Naive thymus-derived CD8-positive, alpha-beta T cell (primary cell): ENCODE measurements at regions not wholly inside any gene's neighbourhood (a gene's known extent, or its start where the extent isn't known, plus 50 kb on each side); places are given as distances from the start of the nearest gene placed in this dataset.

Source experiments
- ATAC-seq, 2 donors: fragments of 150-1000 bp; cut with Tn5 transposase in 1 of 2; sonication (Bioruptor Pico), chemical (Tn5 transposase) in 1 of 2; 1 replicate in 1 of 2; 2 replicates in 1 of 2; pipeline ENCODE4 v1.10.0; 2021; ENCODE audit warnings: mild to moderate bottlenecking in 2 of 2, moderate library complexity in 2 of 2
- POLR2A ChIA-PET: fragments of 350-600 bp; sonication (Branson Sonifier 250); formaldehyde crosslinking; loops from one replicate; lab custom pipeline; 2021; ENCODE audit warnings: antibody characterized with exemption; lab: Charles Lee
- DNase-seq, 10 donors: peaks; one replicate each; pipeline versions ENCODE4 v3.0.0 to v3.0.0-alpha.2; 2020 to 2022
- H3K27ac Mint-ChIP-seq, 10 donors: one replicate each; pipeline ENCODE4 v1.8.0; 2020 to 2022; ENCODE audit warnings: mild to moderate bottlenecking in 10 of 10, mixed read lengths in 10 of 10, moderate library complexity in 4 of 10, inconsistent platforms in 1 of 10
- H3K27me3 Mint-ChIP-seq, 5 donors: one replicate each; pipeline ENCODE4 v1.8.0; 2021 to 2022; ENCODE audit warnings: mixed read lengths in 5 of 5
- H3K36me3 Mint-ChIP-seq, 3 donors: one replicate each; pipeline ENCODE4 v1.8.0; 2020 to 2022; ENCODE audit warnings: mixed read lengths in 3 of 3, mild to moderate bottlenecking in 2 of 3, inconsistent platforms in 1 of 3
- H3K4me1 Mint-ChIP-seq, 4 donors: one replicate each; pipeline ENCODE4 v1.8.0; 2021 to 2022; ENCODE audit warnings: mixed read lengths in 4 of 4
- H3K4me3 Mint-ChIP-seq, 10 donors: one replicate each; pipeline ENCODE4 v1.8.0; 2020 to 2022; ENCODE audit warnings: mild to moderate bottlenecking in 10 of 10, mixed read lengths in 10 of 10, moderate library complexity in 6 of 10, inconsistent platforms in 1 of 10
- H3K9me3 Mint-ChIP-seq, 9 donors: one replicate each; pipeline ENCODE4 v1.8.0; 2020 to 2022; ENCODE audit warnings: mixed read lengths in 9 of 9, mild to moderate bottlenecking in 3 of 9, inconsistent platforms in 1 of 9, moderate library complexity in 1 of 9

- no peaks in the 10 kb centered on the region for H3K36me3 Mint-ChIP-seq
- DNase-seq (no peak), ATAC-seq (no peak)
- H3K27ac Mint-ChIP-seq: no peak overlapping the region
- H3K4me3 Mint-ChIP-seq: no peak overlapping the region
- POLR2A ChIA-PET: no interaction called here
- peaks cover 0 to 27% (median 3%) of the 10 kb centered on the region in 5 donors for H3K27me3 Mint-ChIP-seq
- no peaks in the 10 kb centered on the region for H3K4me1 Mint-ChIP-seq
- H3K9me3 Mint-ChIP-seq: peaks cover 0 to 5% (median 0%) of the 10 kb centered on the region in 9 donors
Measured at GRCh38 chr17:55873017-55873758, 122.3 kb downstream of the PCTP start.

GRCh38 chr17:55883149-55883548 lies 132.3 kb downstream of the PCTP start:
- ATAC-seq (no peak), DNase-seq (no peak)
- no peak overlapping the region for H3K27ac Mint-ChIP-seq
- peaks cover 0 to 11% (median 4%) of the 10 kb centered on the region in 5 donors for H3K27me3 Mint-ChIP-seq
- H3K4me3 Mint-ChIP-seq: no peak overlapping the region
- no peaks in the 10 kb centered on the region for H3K36me3 Mint-ChIP-seq
- peaks cover 0 to 2% (median 0%) of the 10 kb centered on the region in 9 donors for H3K9me3 Mint-ChIP-seq
- POLR2A ChIA-PET: no interaction called here
- no peaks in the 10 kb centered on the region for H3K4me1 Mint-ChIP-seq

GRCh38 chr17:55887531-55887930 lies 136.7 kb downstream of the PCTP start:
- peaks cover 0 to 19% (median 0%) of the 10 kb centered on the region in 9 donors for H3K9me3 Mint-ChIP-seq
- DNase-seq: no peak
- ATAC-seq: no peak
- no peaks in the 10 kb centered on the region for H3K4me1 Mint-ChIP-seq
- POLR2A ChIA-PET: no interaction called here
- H3K4me3 Mint-ChIP-seq: no peak overlapping the region
- H3K27me3 Mint-ChIP-seq: peaks cover 3 to 22% (median 5%) of the 10 kb centered on the region in 5 donors
- no peak overlapping the region for H3K27ac Mint-ChIP-seq
- H3K36me3 Mint-ChIP-seq: no peaks in the 10 kb centered on the region

- POLR2A ChIA-PET: no interaction called here
- Mint-ChIP-seq H3K9me3 (peaks cover 0 to 19% (median 0%) of the 10 kb centered on the region in 9 donors), H3K4me3 (no peak overlapping the region), H3K4me1 (no peaks in the 10 kb centered on the region), H3K27me3 (peaks cover 3 to 22% (median 8%) of the 10 kb centered on the region in 5 donors), H3K27ac (no peak overlapping the region), H3K36me3 (no peaks in the 10 kb centered on the region)
- ATAC-seq: no peak
- no peak for DNase-seq
Measured at GRCh38 chr17:55889271-55889670, 138.4 kb downstream of the PCTP start.

- Mint-ChIP-seq H3K27me3 (peaks cover under 1 to 13% (median 7%) of the 10 kb centered on the region in 5 donors), H3K27ac (peak overlapping the region in 2 of 10 donors; percentile 5 to 25)
- peak; percentile 77 to 83 for ATAC-seq
Measured at GRCh38 chr17:55895112-55895759, 144.4 kb downstream of the PCTP start.

GRCh38 chr17:55897301-55897700 lies 146.4 kb downstream of the PCTP start:
- H3K4me3 Mint-ChIP-seq: no peak overlapping the region

More at GRCh38 chr17:55895112-55895759, 144.4 kb downstream of the PCTP start:
- peaks cover 0 to 12% (median 0%) of the 10 kb centered on the region in 9 donors for H3K9me3 Mint-ChIP-seq
- peak in 4 of 10 donors; percentile 6 to 58 (median 23) for DNase-seq
- peak overlapping the region in 1 of 10 donors; percentile 30 for H3K4me3 Mint-ChIP-seq
- POLR2A ChIA-PET: no interaction called here
- no peaks in the 10 kb centered on the region for H3K36me3 Mint-ChIP-seq
- H3K4me1 Mint-ChIP-seq: peaks cover 2 to 8% (median 7%) of the 10 kb centered on the region in 4 donors

GRCh38 chr17:55898195-55898594 lies 147.3 kb downstream of the PCTP start:
- Mint-ChIP-seq H3K4me3 (no peak overlapping the region), H3K36me3 (no peaks in the 10 kb centered on the region), H3K27me3 (peaks cover 0 to 3% (median 0%) of the 10 kb centered on the region in 5 donors), H3K27ac (no peak overlapping the region), H3K4me1 (peaks cover 2 to 8% (median 7%) of the 10 kb centered on the region in 4 donors), H3K9me3 (peaks cover 0 to 4% (median 0%) of the 10 kb centered on the region in 9 donors)
- DNase-seq (no peak), ATAC-seq (no peak)
- POLR2A ChIA-PET: no interaction called here

More at GRCh38 chr17:55897301-55897700, 146.4 kb downstream of the PCTP start:
- no peak overlapping the region for H3K27ac Mint-ChIP-seq
- DNase-seq (no peak), ATAC-seq (no peak)
- POLR2A ChIA-PET: no interaction called here
- peaks cover 2 to 8% (median 7%) of the 10 kb centered on the region in 4 donors for H3K4me1 Mint-ChIP-seq
- H3K27me3 Mint-ChIP-seq: peaks cover 0 to 7% (median 0%) of the 10 kb centered on the region in 5 donors
- peaks cover 0 to 4% (median 0%) of the 10 kb centered on the region in 9 donors for H3K9me3 Mint-ChIP-seq
- H3K36me3 Mint-ChIP-seq: no peaks in the 10 kb centered on the region

GRCh38 chr17:55900188-55900587 lies 149.3 kb downstream of the PCTP start:
- H3K27ac Mint-ChIP-seq: no peak overlapping the region

GRCh38 chr17:55903028-55903690 lies 152.3 kb downstream of the PCTP start:
- Mint-ChIP-seq H3K4me1 (no peaks in the 10 kb centered on the region), H3K27ac (no peak overlapping the region), H3K4me3 (no peak overlapping the region), H3K9me3 (peaks cover 0 to 4% (median 0%) of the 10 kb centered on the region in 9 donors), H3K36me3 (no peaks in the 10 kb centered on the region), H3K27me3 (peaks cover 0 to 2% (median 0%) of the 10 kb centered on the region in 5 donors)
- DNase-seq (no peak), ATAC-seq (no peak)
- POLR2A ChIA-PET: no interaction called here

More at GRCh38 chr17:55900188-55900587, 149.3 kb downstream of the PCTP start:
- DNase-seq (no peak), ATAC-seq (no peak)
- POLR2A ChIA-PET: no interaction called here
- Mint-ChIP-seq H3K9me3 (peaks cover 0 to 4% (median 0%) of the 10 kb centered on the region in 9 donors), H3K4me3 (no peak overlapping the region), H3K27me3 (peaks cover 0 to 3% (median 0%) of the 10 kb centered on the region in 5 donors), H3K4me1 (peaks cover 2 to 6% (median 4%) of the 10 kb centered on the region in 4 donors), H3K36me3 (no peaks in the 10 kb centered on the region)

- ATAC-seq (no peak), DNase-seq (no peak)
- Mint-ChIP-seq H3K4me3 (no peak overlapping the region), H3K4me1 (peaks cover 0 to 5% (median 2%) of the 10 kb centered on the region in 4 donors), H3K9me3 (peaks cover 0 to 10% (median 0%) of the 10 kb centered on the region in 9 donors), H3K27ac (no peak overlapping the region), H3K36me3 (no peaks in the 10 kb centered on the region), H3K27me3 (peaks cover 2 to 15% (median 4%) of the 10 kb centered on the region in 5 donors)
- POLR2A ChIA-PET: no interaction called here
Measured at GRCh38 chr17:55909776-55910175, 158.9 kb downstream of the PCTP start.

GRCh38 chr17:55911186-55911585 lies 160.3 kb downstream of the PCTP start:
- DNase-seq (no peak), ATAC-seq (no peak)
- H3K27ac Mint-ChIP-seq: no peak overlapping the region
- H3K27me3 Mint-ChIP-seq: peaks cover 2 to 15% (median 4%) of the 10 kb centered on the region in 5 donors
- peaks cover 0 to 5% (median 2%) of the 10 kb centered on the region in 4 donors for H3K4me1 Mint-ChIP-seq
- no peaks in the 10 kb centered on the region for H3K36me3 Mint-ChIP-seq
- no peak overlapping the region for H3K4me3 Mint-ChIP-seq
- H3K9me3 Mint-ChIP-seq: peaks cover 0 to 10% (median 0%) of the 10 kb centered on the region in 9 donors
- POLR2A ChIA-PET: no interaction called here

- ATAC-seq: no peak
- H3K36me3 Mint-ChIP-seq: peaks cover 0 to 9% (median 7%) of the 10 kb centered on the region in 3 donors
- peaks cover 12 to 20% (median 15%) of the 10 kb centered on the region in 4 donors for H3K4me1 Mint-ChIP-seq
- no peak for DNase-seq
- POLR2A ChIA-PET: interaction anchor here (0.7 kb wide), 1 partner anchor 20 kb away, joined by 3 read pairs; no protein-coding TSS in a partner anchor
- no peaks in the 10 kb centered on the region for H3K27me3 Mint-ChIP-seq
- peak overlapping the region in 9 of 10 donors; percentile 29 to 92 (median 74) for H3K27ac Mint-ChIP-seq
- peaks cover 0 to 19% (median 0%) of the 10 kb centered on the region in 9 donors for H3K9me3 Mint-ChIP-seq
- no peak overlapping the region for H3K4me3 Mint-ChIP-seq
Measured at GRCh38 chr17:55925440-55925839, 174.6 kb downstream of the PCTP start.
